Hepatocyte (in vitro differentiated cells): ENCODE measurements at regions not wholly inside any gene's neighbourhood (a gene's known extent, or its start where the extent isn't known, plus 50 kb on each side); places are given as distances from the start of the nearest gene placed in this dataset.

ENCODE experiments used
- CTCF ChIP-seq: fragments of 200-600 bp; sonication (generic); IDR thresholded peaks from 2 replicates; pipeline ENCODE4 v1.5.1; 2016; ENCODE audit warnings: antibody characterized with exemption, mild to moderate bottlenecking; ENCODE audit not compliant: poor library complexity
- EZH2 ChIP-seq: fragments of 200-600 bp; sonication (generic); IDR thresholded peaks from 2 replicates; pipeline ENCODE4 v1.6.1; 2016; ENCODE audit warnings: antibody characterized with exemption, mild to moderate bottlenecking, borderline replicate concordance
- EZH2phosphoT487 ChIP-seq: fragments of 200-600 bp; sonication (generic); IDR thresholded peaks from one replicate; pipeline ENCODE4 v1.6.1; 2018; ENCODE audit warnings: antibody characterized with exemption, mild to moderate bottlenecking, low read depth, moderate library complexity; ENCODE audit not compliant: unreplicated experiment, severe bottlenecking

DNA sequence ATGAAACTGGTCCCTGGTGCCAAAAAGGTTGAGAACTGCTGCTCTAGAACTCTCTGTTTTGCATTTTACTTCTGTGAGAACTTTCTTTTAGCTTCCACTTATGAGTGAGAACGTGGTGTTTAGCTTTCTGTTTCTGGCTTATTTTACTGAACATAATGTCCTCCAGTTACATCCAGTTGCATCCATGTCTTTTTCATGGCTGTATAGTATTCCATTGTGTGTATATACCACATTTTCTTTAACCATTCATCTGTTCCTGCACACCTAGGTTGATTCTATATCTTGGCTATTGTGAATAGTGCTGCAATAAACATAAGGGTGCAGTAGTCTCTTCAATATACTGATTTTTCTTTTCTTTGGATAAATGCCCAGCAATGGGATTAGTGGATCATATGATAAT lies 165.7 kb downstream of the NPR3 start:
- TF ChIP-seq CTCF (no peak), EZH2 (no peak), EZH2phosphoT487 (no peak)
